GM21526 (cell line): ENCODE measurements at regions not wholly inside any gene's neighbourhood (a gene's known extent, or its start where the extent isn't known, plus 50 kb on each side); places are given as distances from the start of the nearest gene placed in this dataset.
"Not testable (repeated sequence)": the region's sequence is repeated elsewhere in the genome, so short reads cannot be mapped to it uniquely, and the experiment has no call there.

Experiments
- ATAC-seq: cut with Tn5 transposase; IDR thresholded peaks from one replicate; pipeline ENCODE4 v1.9.1; 2021; ENCODE audit warnings: moderate library complexity; ENCODE audit not compliant: unreplicated experiment, low FRiP score

DNA sequence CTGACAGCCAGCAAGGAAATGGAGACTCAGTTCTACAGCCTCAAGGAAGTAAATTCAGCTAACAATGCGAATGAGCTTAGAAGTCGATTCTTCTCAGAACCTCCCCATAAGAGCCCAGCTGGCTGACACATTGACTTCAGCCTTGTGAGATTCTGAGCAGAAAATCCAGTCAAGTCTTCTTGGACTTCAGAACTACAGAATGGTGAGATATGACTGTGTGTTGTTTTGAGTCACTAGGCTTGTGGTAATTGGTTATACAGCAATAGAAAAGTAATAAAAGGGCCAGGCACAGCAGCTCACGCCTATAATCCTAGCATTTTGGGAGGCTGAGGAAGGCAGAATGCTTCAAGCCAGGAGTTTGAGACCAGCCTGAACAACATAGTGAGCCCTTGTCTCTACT lies 161.8 kb upstream of the IVNS1ABP start:
- ATAC-seq = no peak

DNA sequence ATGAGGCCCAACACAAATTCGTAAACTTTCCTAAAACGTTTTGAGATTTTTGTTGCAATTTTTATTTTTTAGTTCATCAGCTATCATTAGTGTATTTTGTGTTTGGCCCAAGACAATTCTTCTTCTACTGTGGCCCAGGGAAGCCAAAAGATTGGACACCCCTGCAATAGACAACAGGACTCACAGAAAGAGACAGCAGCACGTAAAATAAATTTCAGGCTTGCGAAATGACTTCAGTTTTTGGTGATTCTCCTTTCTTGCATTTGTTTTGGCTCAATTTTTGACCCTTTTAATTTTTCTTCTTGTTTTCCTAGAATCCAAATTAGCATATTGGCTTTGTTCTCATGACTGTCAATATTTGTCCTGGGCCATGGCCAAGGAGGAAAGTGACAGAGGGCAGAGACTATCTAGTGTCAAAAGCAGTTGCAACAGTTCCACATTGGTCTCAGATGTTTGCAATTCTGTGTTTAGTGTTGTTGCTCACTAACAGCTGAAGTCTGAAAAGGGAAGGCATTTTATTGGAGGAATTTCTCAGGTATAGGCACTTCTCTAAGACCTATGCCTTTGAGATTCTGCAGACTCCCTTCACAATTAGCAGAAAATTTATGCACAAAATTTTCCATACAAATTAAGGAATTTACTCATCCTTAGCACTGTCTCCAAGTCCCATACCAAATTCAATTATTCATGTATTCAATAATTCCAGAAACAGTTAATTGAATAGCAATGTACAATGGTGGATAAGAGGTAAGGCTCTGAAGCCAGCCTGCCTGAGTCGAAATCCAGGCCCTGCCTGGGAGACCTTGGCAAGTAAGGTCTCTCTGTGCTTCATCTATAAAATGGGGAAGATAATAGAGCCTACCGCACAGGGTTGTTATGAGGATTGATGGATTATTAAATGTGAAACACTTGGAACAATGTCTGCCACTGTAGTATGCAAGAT lies 160.9 kb upstream of the IVNS1ABP start:
- no peak for ATAC-seq

- no peak for ATAC-seq
These were observed 157.6 kb upstream of the IVNS1ABP start for GRCh38 chr1:185474440-185475149.

- no peak for ATAC-seq
These were observed 156.1 kb upstream of the IVNS1ABP start for GRCh38 chr1:185473186-185473585.

- no peak for ATAC-seq
These were observed 151.6 kb upstream of the IVNS1ABP start for GRCh38 chr1:185468626-185469025.

GRCh38 chr1:185467122-185467521 lies 150.1 kb upstream of the IVNS1ABP start:
- no peak for ATAC-seq

DNA sequence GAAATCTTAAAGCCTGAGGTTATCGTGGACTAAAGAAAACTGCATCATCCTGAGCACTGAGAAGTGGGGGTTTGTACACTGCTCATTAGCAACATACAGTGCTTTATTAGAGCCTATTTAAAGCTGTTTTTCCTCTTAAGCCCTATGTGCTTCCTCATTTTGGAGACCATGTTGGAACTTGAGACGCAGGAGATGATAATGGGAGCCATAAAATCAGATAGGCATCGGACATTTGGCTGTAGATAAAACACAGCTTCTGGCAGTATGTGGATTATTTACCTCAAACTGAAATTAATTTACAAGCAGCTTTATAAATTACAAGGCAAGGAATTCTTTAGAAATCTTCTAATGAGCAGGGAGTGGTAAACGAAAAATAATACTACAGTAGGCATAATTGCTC lies 147.7 kb upstream of the IVNS1ABP start:
- no peak for ATAC-seq

DNA sequence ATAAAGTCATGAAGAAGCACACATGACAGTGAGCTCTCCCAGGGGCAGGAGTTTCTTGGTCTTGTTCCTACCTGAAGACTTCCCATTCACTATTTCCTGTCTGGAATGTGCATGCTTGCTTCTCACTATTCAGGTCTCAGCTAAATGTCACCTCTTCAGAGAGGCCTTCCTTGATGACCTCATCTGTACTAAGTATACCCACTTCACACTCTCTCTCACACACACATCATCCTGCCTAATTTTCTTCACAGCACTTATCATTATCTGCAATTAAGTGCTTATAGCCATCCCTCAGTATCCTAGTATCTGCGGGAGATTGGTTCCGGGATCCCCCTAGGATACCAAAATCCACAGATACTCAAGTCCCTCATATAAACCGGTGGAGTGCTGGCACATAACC lies 146.4 kb upstream of the IVNS1ABP start:
- no peak for ATAC-seq

GRCh38 chr1:185463011-185463410 lies 146.0 kb upstream of the IVNS1ABP start:
- no peak for ATAC-seq

DNA sequence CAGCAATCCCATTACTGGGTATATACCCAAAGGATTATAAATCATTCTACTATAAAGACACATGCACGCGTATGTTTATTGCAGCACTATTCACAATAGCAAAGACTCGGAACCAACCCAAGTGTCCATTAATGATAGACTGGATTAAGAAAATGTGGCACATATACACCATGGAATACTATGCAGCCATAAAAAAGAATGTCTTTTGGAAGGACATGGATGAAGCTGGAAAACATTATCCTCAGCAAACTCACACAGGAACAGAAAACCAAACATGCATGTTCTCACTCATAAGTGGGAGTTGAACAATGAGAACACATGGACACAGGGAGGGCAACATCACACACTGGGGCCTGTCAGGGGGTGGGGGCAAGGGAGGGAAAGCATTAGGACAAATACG lies 143.7 kb upstream of the IVNS1ABP start:
- ATAC-seq = not testable (repeated sequence)

DNA sequence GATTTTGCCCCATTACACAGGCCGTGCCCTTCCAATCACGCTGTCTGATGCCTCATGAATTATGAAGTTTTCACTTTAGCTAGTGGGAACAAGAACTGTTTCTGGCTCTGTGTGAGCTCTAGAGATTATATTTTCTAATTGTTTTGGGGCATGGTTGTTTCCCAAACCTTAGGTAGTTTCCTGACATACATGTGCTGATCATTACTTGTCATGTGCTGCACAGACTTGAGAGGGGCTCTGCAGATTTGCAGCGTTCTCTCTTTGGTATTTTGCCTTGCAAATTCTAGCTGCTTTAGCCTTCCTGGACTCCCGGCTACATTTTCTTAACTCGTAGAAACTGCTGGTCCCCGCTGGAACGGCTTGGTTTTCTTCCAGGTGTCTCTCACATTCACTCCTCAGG lies 142.1 kb upstream of the IVNS1ABP start:
- no peak for ATAC-seq

DNA sequence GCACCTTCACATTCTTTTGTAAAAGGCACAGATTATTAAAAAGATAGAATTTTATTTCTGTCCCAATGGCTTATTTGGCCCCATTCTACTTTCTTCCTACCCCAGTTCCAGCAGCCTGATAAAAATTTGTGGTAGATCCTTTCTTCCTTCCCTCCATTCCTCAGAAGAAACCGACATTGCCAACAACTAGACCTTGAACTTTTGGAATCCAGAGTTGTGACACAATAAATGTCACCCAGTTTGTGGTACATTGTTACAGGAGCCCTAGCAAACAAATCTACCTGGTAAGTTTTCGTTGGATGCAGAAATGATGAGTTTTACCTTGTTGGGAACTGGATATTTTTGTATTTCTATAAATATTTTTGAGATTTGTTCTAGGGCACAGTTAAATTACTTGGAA lies 141.6 kb upstream of the IVNS1ABP start:
- no peak for ATAC-seq

DNA sequence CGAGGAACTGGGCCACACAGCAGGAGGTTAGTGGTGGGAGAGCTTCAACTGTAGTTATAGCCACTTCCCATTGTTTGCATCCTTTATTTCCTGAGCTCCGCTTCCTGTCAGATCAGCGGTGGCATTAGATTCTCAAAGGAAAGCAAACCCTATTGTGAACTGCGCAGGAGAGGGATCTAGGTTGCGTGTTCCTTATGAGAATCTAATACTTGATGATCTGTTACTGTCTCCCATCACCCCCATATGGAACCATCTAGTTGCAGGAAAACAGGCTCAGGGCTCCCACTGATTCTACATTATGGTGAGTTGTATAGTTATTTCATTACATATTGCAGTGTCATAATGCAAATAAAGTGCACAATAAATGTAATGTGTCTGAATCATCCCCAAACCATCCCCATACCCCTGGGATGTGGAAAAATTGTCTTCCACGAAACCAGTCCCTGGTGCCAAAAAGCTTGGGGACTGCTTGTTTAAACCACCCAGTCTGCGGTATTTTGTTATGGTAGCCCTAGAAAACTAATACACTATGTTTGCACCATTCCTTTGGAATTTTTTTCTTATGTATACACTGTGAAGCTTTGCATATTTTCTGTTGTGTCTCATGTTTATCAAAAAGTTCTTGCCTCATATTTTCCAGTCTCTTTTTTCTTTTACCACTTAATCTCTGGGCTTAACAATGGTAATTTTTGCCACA lies 136.6 kb upstream of the IVNS1ABP start:
- no peak for ATAC-seq

DNA sequence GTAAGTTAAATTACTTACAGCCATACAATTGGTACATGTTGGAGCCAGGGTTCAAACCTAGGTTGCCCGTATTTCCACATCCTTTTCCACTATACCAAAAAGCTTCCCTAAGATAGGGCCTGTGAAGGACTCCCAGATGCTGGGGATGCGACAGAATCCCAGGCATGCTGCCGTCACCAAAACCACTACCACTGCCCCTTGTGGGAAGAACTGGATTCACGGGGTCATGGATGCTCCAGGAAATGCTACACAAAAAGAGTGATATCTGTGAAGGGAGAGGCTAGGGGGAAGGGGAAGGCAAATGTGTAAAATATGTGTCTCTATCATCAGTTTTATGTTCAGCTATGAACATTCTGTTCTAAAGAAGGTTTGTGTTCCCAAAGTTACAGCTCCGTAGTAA lies 133.9 kb upstream of the IVNS1ABP start:
- no peak for ATAC-seq

- no peak for ATAC-seq
These were observed 133.2 kb upstream of the IVNS1ABP start for GRCh38 chr1:185450060-185450788.

DNA sequence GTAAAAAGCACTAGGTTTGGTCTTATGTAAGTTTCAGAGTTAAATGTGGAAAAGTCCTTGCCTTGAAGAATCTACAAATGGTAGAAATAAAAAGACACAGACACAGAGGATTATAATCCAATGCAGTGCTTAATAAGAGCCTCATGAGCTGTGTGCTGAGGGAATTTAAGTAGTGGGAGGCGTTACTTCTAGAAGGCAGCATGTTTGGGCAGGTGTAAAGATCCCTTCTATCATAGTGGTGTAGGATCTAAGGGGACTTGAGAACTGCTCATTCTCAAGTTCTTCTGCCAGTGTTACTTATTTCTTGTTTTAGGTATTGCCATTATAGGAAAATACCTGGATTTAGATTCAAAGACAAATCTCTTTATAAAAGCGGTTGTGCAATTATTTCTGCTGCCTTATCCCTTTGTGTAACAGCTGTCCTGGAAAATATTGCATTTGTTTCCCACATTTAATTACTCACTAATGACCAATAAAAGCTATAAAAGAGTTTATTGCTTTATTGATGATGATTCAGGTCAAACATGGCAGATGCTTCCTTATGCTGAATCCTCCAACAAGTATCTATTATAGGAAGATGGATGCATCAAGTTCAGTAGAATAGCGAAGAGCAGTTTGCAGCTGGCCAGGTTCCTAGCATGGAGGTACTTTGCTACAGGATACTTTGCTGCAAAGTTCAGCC lies 132.5 kb upstream of the IVNS1ABP start:
- no peak for ATAC-seq

GRCh38 chr1:185448591-185449186 lies 131.6 kb upstream of the IVNS1ABP start:
- ATAC-seq = no peak

DNA sequence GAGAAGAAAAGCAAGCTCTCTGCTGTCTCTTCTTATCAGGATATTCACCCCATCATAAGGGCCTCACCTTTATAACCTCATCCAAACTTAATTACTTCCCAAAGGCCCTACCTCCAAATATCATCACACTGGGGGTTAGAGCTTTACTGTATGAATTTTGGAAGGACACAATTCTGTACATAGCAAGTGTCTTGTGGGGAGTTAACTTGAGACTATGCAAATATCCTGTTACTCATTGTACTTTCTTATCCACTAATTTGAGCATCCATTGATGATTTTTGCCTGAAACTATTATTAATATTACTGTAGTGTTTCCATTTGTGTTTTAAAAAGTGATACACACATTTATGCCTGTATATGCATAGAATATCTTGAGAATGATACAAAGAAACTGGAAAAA lies 129.1 kb upstream of the IVNS1ABP start:
- no peak for ATAC-seq

GRCh38 chr1:185445594-185445993 lies 128.6 kb upstream of the IVNS1ABP start:
- no peak for ATAC-seq

DNA sequence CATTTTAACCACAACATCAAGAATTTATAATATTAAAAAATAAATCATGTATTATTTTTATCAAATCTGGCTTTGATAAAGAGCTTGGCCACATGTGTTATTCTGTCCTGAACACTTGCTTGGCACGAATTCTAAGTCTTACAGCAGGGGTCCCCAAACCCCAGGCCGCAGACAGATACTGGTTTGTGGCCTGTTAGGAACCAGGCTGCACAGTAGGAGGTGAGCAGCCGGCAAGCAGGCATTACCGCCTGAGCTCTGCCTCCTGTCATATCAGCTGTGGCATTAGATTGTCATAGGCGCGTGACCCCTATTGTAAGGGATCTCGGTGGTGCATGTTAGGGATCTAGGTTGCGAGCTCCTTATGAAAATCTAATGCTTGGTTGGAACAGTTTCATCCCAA lies 127.6 kb upstream of the IVNS1ABP start:
- no peak for ATAC-seq
